SHP77 (cell line): ENCODE measurements at regions not wholly inside any gene's neighbourhood (a gene's known extent, or its start where the extent isn't known, plus 50 kb on each side); places are given as distances from the start of the nearest gene placed in this dataset.

Experiments
- DNase-seq, 2 experiments: peaks; one replicate each; lab custom pipeline; 2025; lab: John Stamatoyannopoulos, UW

GRCh38 chr22:49139492-49140151 lies 688.1 kb downstream of the BRD1 start:
- DNase-seq, result no peak

- no peak for DNase-seq
These were observed 689.4 kb downstream of the BRD1 start for GRCh38 chr22:49138250-49138790.

DNA sequence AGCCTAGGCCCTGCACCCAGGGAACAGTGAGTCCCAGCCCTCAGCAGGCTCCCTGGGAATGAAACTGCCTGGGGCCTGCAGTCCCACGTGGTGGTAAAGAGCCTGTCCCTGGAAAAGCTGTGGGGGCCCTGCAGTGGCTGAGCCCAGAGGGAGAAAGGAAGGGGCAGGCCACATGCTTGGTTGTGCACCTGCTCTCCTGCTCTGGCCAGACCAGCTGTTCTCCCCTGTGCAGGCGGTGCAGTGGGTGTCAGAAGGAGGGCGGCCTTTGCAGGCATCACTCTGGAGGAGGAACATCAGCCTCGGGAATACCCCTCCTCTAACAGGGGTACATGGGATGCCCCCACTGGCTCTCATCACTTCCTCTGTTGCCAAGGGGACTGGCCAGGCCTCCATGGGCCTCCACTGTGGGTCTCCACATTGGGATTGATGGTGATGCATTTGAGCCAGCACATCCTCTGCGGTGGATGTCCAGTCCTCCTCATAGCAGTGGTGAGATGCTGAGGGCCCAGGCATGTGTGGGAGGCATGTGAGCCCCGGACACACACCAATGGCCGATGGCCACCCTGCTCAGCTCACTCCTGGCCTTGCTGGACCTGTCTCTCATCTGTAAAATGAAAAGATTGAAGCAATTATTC lies 690.4 kb downstream of the BRD1 start:
- DNase-seq, result peak; percentile 79 to 90

DNA sequence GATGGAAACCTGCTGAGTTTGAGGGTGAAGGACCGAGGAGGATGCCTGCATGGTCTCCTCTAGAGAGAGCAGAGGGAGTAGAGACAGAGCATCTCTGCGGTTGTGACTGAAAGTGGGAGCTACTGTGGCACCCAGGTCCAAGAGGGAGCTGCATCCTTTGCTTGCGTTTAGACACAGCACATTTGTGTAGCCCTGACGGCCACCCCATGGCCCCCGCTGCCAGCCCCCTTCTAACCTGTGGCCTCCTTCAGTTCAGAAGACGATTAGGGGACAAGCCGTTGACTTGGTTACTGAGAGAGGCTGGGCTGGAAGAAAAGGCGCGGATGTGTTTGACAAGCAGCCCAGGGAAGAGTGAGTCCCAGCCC lies 690.9 kb downstream of the BRD1 start:
- DNase-seq, result no peak

DNA sequence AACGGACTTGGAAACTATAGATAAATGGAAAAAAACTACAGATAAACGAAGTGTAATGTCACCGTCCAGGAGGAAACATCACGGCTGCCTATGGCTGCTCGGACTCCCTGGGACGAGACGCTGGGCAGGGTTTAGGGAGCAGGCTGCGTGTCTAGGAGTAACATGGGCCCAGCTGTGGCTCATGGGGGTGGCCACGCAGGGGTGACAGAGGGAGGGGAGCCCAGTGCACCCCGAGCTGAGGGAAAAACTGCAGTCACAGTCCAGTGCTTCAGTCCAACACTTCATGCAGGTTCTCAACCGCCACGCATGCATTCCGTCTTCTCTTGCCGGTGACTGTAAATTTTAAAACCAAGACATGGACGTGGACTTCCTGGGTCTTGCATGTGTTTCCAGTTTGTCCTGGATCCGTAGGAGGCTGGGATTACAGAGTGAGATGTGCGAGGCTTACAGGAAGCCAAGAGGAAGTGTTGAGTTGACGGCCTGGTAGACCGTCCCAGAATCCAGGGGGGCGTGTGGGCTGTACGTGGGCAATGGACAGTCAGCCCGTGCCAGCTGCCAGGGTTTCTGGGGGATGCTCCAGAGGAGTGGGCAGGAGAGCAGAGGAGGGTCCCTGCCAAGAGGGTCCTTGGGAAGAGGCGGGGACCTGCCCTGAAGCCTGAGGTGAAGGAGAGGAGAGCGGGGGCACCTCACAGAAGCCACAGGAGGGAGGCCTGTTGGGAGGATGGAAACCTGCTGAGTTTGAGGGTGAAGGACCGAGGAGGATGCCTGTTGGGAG lies 691.4 kb downstream of the BRD1 start:
- no peak for DNase-seq

DNA sequence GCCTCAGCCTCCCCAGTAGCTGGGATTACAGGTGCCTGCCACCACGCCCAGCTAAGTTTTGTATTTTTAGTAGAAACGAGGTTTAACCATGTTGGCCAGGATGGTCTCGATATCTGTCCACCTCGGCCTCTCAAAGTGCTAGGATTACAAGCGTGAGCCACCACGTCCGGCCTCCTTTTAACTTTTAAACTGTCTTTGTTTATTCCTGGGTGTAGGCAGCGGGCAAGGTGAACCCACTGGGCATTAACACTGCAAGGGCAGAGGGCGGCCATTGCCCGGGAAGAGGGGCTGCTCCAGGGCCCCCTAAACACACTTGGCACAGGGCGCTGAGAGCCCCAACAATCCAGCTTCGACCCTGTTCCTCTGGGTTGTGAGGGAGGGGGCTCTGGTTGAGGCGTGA lies 693.6 kb downstream of the BRD1 start:
- no peak for DNase-seq

GRCh38 chr22:49133541-49133940 lies 694.1 kb downstream of the BRD1 start:
- DNase-seq, result no peak

DNA sequence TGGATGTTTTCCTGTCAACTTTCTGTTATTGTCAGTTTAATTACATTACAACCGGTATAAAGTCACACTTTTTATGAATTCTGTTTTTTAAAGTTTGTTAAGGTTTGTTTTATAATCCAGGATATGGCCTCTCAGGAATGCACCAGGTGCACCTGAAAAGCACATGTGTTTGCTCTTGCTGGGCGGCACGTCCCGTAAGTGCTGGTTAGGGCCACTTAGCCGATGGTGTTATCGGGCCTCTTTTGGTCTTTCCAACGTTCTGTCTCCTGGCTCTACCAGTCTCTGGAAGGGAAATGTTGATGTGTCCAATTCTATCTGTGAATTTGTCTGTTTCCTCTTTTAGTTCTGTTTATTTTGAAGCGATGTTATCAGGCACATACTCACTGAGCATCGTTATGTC lies 695.7 kb downstream of the BRD1 start:
- peak; percentile 72 to 75 for DNase-seq

- DNase-seq, result no peak
These were observed 697.9 kb downstream of the BRD1 start for GRCh38 chr22:49129736-49130135.

- DNase-seq, result no peak
These were observed 698.8 kb downstream of the BRD1 start for GRCh38 chr22:49128874-49129273.

- no peak for DNase-seq
These were observed 703.1 kb downstream of the BRD1 start for GRCh38 chr22:49124608-49125007.

DNA sequence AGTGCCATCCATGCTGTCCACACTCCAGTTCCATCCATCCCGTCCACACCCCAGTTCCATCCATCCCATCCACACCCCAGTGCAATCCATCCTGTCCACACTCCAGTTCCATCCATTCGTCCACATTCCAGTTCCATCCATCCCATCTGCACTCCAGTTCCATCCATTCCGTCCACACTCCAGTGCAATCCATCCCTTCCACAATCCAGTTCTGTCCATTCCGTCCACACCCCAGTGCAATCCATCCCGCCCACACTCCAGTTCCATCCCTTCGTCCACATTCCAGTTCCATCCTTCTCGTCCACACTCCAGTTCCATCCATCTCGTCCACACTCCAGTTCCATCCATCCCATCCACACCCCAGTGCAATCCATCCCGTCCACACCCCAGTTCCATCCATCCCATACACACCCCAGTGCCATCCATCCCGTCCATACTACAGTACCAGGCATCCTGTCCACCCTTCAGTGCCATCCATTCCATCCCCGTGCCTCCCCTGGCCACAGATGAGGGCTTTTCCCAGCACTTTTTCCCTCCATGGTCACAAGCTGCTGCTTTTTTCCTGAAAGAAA lies 704.0 kb downstream of the BRD1 start:
- no peak for DNase-seq

DNA sequence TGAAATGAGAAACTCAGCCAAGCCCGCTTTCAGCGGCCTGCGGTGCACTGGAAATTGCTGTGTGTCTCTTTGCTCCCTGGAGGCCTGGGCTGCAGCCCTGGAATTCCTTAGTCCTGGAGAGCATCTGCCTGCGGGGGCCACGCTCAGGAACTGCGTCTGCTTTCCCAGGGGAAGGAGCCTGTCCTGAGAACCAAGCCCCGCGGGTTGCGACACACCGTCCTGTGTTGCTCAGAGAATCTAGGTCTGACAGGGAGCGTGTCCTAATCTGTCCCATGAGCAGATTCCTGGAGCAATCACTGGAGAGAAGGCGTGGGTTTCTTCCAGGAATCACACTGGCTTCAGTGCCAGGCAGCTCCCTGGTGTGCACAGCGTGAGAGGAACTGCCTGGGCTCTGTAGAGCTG lies 708.1 kb downstream of the BRD1 start:
- DNase-seq, result no peak

- DNase-seq, result no peak
These were observed 709.6 kb downstream of the BRD1 start for GRCh38 chr22:49118065-49118464.

GRCh38 chr22:49117486-49117885 lies 710.2 kb downstream of the BRD1 start:
- no peak for DNase-seq

DNA sequence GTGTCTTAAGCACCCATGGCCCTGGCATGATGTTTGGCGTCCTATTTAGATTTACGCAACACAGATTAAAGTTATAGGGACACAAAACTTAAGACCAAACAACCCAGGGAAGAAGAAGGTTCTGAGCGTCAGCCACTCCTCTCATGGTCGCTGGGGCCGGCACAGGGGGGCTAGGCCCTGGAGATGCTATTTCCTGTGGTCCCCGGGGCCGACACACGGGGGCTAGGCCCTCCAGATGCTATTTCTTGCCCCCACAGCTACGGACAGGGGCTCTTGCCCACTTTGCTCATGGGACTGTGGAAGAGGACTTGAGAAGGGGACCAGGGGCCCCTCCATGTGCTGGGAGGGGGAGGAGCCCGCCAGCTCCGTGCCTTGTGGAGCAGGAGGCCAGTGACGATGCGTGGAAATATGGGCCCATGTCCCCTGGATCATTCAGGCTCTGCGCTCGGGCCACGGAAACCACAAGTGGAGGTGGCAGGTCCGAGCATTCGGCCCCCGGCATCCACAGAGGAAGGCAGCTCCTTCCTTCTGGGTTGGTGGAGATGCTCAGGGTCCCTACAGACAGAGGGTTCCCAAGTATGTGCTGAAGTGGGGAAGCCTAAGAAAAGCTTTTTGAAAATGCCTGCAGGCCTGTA lies 711.1 kb downstream of the BRD1 start:
- no peak for DNase-seq

DNA sequence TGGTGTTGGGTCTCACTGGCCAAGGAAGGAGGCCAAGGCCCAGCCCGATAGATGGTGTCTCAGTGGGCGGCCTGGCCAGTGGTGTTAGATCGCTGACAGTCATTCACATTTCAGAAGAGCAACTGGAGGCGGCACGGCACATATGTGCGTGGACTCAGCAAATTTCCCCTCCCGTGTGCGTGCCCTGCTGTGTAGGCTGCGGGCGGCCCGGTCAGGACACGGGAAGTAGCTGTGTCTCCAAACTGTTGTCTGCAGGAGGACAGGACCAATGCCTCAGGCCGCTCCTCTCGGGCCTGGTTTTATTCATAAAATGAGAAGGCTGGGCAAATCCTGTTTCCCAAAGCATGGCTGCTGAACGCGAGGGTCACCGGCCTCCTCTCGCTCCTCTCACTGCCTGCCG lies 711.7 kb downstream of the BRD1 start:
- DNase-seq, result no peak

GRCh38 chr22:49115197-49115596 lies 712.5 kb downstream of the BRD1 start:
- DNase-seq, result no peak

GRCh38 chr22:49113758-49114157 lies 713.9 kb downstream of the BRD1 start:
- DNase-seq, result no peak

GRCh38 chr22:49112661-49113626 lies 714.7 kb downstream of the BRD1 start:
- no peak for DNase-seq

GRCh38 chr22:49112176-49112575 lies 715.5 kb downstream of the BRD1 start:
- DNase-seq, result no peak
